ENCODE measurements at regions not wholly inside any gene's neighbourhood (a gene's known extent, or its start where the extent isn't known, plus 50 kb on each side); places are given as distances from the start of the nearest gene placed in this dataset.

- no peak for DNase-seq
Observed at GRCh38 chr1:81569761-81570160, 231.0 kb upstream of the ADGRL2 start.

- DNase-seq = no peak
Observed at GRCh38 chr1:81563632-81564031, 237.1 kb upstream of the ADGRL2 start.

GRCh38 chr1:81562934-81563333 is 237.8 kb upstream of the ADGRL2 start:
- no peak for DNase-seq

GRCh38 chr1:81560629-81561028 is 240.1 kb upstream of the ADGRL2 start:
- DNase-seq = no peak

GRCh38 chr1:81559662-81560350 is 240.9 kb upstream of the ADGRL2 start:
- DNase-seq = peak; percentile 10

GRCh38 chr1:81558291-81559076 is 242.2 kb upstream of the ADGRL2 start:
- DNase-seq = no peak

GRCh38 chr1:81556968-81557367 is 243.8 kb upstream of the ADGRL2 start:
- no peak for DNase-seq

- no peak for DNase-seq
Observed at GRCh38 chr1:81554534-81554933, 246.2 kb upstream of the ADGRL2 start.

- DNase-seq = no peak
Observed at GRCh38 chr1:81554108-81554507, 246.6 kb upstream of the ADGRL2 start.

GRCh38 chr1:81553503-81553902 is 247.2 kb upstream of the ADGRL2 start:
- DNase-seq = no peak

GRCh38 chr1:81551946-81552345 is 248.8 kb upstream of the ADGRL2 start:
- no peak for DNase-seq

- no peak for DNase-seq
Observed at GRCh38 chr1:81550753-81551152, 250.0 kb upstream of the ADGRL2 start.

GRCh38 chr1:81549588-81550127 is 251.1 kb upstream of the ADGRL2 start:
- DNase-seq = peak; percentile 48

- no peak for DNase-seq
Observed at GRCh38 chr1:81548918-81549587, 251.7 kb upstream of the ADGRL2 start.

- DNase-seq = no peak
Observed at GRCh38 chr1:81547912-81548303, 252.8 kb upstream of the ADGRL2 start.

- no peak for DNase-seq
Observed at GRCh38 chr1:81547261-81547911, 253.3 kb upstream of the ADGRL2 start.

- no peak for DNase-seq
Observed at GRCh38 chr1:81545734-81546133, 255.0 kb upstream of the ADGRL2 start.

- no peak for DNase-seq
Observed at GRCh38 chr1:81543764-81544163, 257.0 kb upstream of the ADGRL2 start.

- no peak for DNase-seq
Observed at GRCh38 chr1:81542196-81542595, 258.5 kb upstream of the ADGRL2 start.

- DNase-seq = no peak
Observed at GRCh38 chr1:81540216-81540615, 260.5 kb upstream of the ADGRL2 start.

- no peak for DNase-seq
Observed at GRCh38 chr1:81529014-81529413, 271.7 kb upstream of the ADGRL2 start.

- DNase-seq = no peak
Observed at GRCh38 chr1:81525085-81525484, 275.6 kb upstream of the ADGRL2 start.

- no peak for DNase-seq
Observed at GRCh38 chr1:81519987-81520386, 280.7 kb upstream of the ADGRL2 start.
